ENCODE measurements at regions not wholly inside any gene's neighbourhood (a gene's known extent, or its start where the extent isn't known, plus 50 kb on each side); places are given as distances from the start of the nearest gene placed in this dataset.

DNA sequence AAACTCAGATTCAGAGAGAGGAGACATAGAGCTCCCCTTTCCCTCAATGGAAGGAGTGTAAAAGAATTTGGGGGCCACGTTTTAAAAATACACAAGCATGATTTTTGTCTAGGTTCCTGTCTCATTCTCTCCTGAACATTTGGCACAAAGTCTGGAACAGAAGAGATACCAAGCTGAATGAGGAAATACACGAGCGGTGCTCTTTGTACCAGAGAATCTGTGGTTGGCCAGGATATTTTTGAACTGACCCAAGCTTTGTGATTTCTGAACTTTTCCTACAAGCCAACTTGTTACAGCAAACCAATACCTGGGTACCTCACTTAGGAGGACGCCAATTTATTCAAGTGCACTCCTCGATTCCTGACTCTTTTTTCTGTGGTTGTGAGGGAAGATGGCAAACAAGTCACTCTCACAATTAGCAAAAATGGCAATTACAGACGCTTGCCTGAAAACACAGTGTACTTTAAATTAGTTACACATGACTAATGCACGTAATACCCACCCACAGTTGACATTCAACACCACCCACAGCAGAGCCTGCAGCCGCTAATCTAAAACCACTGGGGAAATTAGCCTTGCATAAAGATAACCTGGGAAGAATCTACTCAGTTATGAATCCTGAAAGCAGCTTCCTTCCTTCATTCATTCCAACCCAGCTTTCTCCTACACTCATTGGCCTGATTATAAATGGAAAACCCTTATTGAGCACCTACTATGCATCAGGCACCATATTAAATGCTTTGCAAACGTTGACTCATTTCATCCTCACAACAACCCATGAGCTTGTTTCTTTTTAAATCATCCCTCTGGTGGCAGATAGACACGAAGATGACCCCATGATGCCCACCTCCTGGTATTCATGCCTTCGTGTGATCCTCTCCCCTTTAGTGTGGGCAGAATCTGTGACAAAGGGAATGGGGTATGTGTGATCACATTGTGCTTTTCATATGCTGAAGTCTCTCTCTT, 293.5 kb downstream of the KBTBD8 start:
- dilution Hi-C loops (cut with HindIII; ENCODE audit: low sequenced_read_pairs, unreplicated experiment) (no loop called here), in situ Hi-C loops (cut with MboI; ENCODE audit: low sequenced_read_pairs) (no loop called here), intact Hi-C loops (cut with micrococcal nuclease) (no loop called here)
- Histone ChIP-seq H4K5ac (ENCODE audit: low read depth, low read length) (no peak overlapping the region), H2BK5ac (ENCODE audit: low read depth, low read length, poor library complexity, severe bottlenecking) (no peak overlapping the region), H3K27me3 (ENCODE audit: control insufficient read depth, insufficient read depth, low read length) (no peaks in the 10 kb centered on the region), H3K4me1 (ENCODE audit: control insufficient read depth, insufficient read depth, low read length) (no peaks in the 10 kb centered on the region), H3K27ac (ENCODE audit: insufficient read depth, low read length) (no peak overlapping the region), H2BK120ac (ENCODE audit: low read depth, low read length) (no peak overlapping the region), H3K9me1 (ENCODE audit: insufficient read depth, low read length) (no peaks in the 10 kb centered on the region), H3K4me2 (ENCODE audit: low read depth, low read length) (no peak overlapping the region), H2AK5ac (ENCODE audit: low read depth, low read length) (no peak overlapping the region), H3K18ac (ENCODE audit: low read depth, low read length) (no peak overlapping the region), H3K4me3 (ENCODE audit: insufficient read depth, low read depth, low read length) (no peak overlapping the region), H3K36me3 (ENCODE audit: control insufficient read depth, insufficient read depth, low read length) (no peaks in the 10 kb centered on the region), H3K9me3 (ENCODE audit: control insufficient read depth, insufficient read depth, low read length) (no peaks in the 10 kb centered on the region), H3K4ac (ENCODE audit: low read depth, low read length) (no peak overlapping the region), H4K91ac (ENCODE audit: insufficient read depth, low read depth, low read length) (no peak overlapping the region), H3K23ac (ENCODE audit: low read depth, low read length) (no peak overlapping the region), H2AK9ac (replicated peaks; ENCODE audit: low read depth, low read length, poor library complexity) (no peak overlapping the region), H3K56ac (ENCODE audit: extremely low read depth, insufficient read depth, low read length) (no peak overlapping the region), H2BK20ac (ENCODE audit: low read depth, low read length) (no peak overlapping the region), H2BK15ac (ENCODE audit: low read depth, low read length) (no peak overlapping the region), H3K9ac (ENCODE audit: low read depth, low read length) (no peak overlapping the region), H4K20me1 (ENCODE audit: insufficient read depth, low read length) (no peaks in the 10 kb centered on the region), H4K8ac (ENCODE audit: low read depth in 2 of 2, low read length in 2 of 2) (no peak overlapping the region), H3K79me1 (ENCODE audit: low read depth in 1 of 2, low read length in 2 of 2) (no peaks in the 10 kb centered on the region), H3K14ac (replicated peaks; ENCODE audit: low read depth, low read length) (no peak overlapping the region), H2AFZ (replicated peaks; ENCODE audit: low read length, poor library complexity) (no peak overlapping the region)
- no TSS peak for BruUV-seq (replicated peaks)
- WGBS, 2 experiments (ENCODE audit: extremely low coverage in 2 of 2, insufficient read length in 1 of 2): no CpG with 5 or more reads among the region's 11 CpGs
- DNase-seq (no peak), ATAC-seq (ENCODE audit: low read depth) (no peak)
- CTCF ChIA-PET: no interaction called here
- TF ChIP-seq RAD21 (IDR thresholded peaks at IDR 0.05; ENCODE audit: low read length) (no peak), MAFK (IDR thresholded peaks at IDR 0.05; ENCODE audit: low read depth, low read length) (no peak), MXI1 (IDR thresholded peaks at IDR 0.05; ENCODE audit: borderline replicate concordance, low read depth, low read length) (no peak), CEBPB (IDR thresholded peaks at IDR 0.05; ENCODE audit: low read depth, low read length) (no peak), POLR2A (IDR thresholded peaks at IDR 0.05; ENCODE audit: low read depth, low read length) (no peak), SMC3 (IDR thresholded peaks at IDR 0.05; ENCODE audit: low read depth, low read length) (no peak), BHLHE40 (IDR thresholded peaks at IDR 0.05; ENCODE audit: low read depth, low read length) (no peak), FOS (IDR thresholded peaks at IDR 0.05; ENCODE audit: low read depth, low read length) (no peak), RCOR1 (IDR thresholded peaks at IDR 0.05; ENCODE audit: insufficient replicate concordance, low read length) (no peak)
- TF ChIP-seq, protein P1, sequence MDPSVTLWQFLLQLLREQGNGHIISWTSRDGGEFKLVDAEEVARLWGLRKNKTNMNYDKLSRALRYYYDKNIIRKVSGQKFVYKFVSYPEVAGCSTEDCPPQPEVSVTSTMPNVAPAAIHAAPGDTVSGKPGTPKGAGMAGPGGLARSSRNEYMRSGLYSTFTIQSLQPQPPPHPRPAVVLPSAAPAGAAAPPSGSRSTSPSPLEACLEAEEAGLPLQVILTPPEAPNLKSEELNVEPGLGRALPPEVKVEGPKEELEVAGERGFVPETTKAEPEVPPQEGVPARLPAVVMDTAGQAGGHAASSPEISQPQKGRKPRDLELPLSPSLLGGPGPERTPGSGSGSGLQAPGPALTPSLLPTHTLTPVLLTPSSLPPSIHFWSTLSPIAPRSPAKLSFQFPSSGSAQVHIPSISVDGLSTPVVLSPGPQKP (IDR thresholded peaks at IDR 0.05; ENCODE audit: borderline replicate concordance, low read depth, low read length): no peak
- POLR2A ChIA-PET (ENCODE audit: unreplicated experiment): no interaction called here
